GM23338 (cell line): ENCODE measurements at regions not wholly inside any gene's neighbourhood (a gene's known extent, or its start where the extent isn't known, plus 50 kb on each side); places are given as distances from the start of the nearest gene placed in this dataset.

Source experiments
- CREB1 ChIP-seq: fragments of 250-450 bp; sonication (Bioruptor Pico); IDR thresholded peaks from 2 replicates; pipeline ENCODE4 v1.5.0; 2020; ENCODE audit warnings: low read depth, mild to moderate bottlenecking, moderate library complexity
- CTCF ChIP-seq, 2 experiments: fragments of 200-600 bp in 1 of 2; sonication (generic) in 1 of 2; conservative IDR thresholded peaks; 2 replicates each; pipeline versions ENCODE4 v1.5.1 to v1.6.1; 2016 to 2017; ENCODE audit warnings: antibody characterized with exemption in 2 of 2, low read depth in 2 of 2, mild to moderate bottlenecking in 2 of 2, moderate library complexity in 1 of 2
- EZH2 ChIP-seq: fragments of 200-600 bp; sonication (generic); IDR thresholded peaks from one replicate; pipeline ENCODE4 v1.8.0; 2017; ENCODE audit warnings: antibody characterized with exemption, mild to moderate bottlenecking, low read depth; ENCODE audit not compliant: unreplicated experiment
- EZH2phosphoT487 ChIP-seq: fragments of 200-600 bp; sonication (generic); IDR thresholded peaks from one replicate; pipeline ENCODE4 v1.8.1; 2018; ENCODE audit warnings: antibody characterized with exemption; ENCODE audit not compliant: unreplicated experiment
- POLR2AphosphoS5 ChIP-seq: IDR thresholded peaks from 2 replicates; pipeline ENCODE4 v1.6.1; 2016; ENCODE audit warnings: antibody characterized with exemption, low read depth
- REST ChIP-seq: IDR thresholded peaks from one replicate; pipeline ENCODE4 v1.6.1; 2018; ENCODE audit warnings: antibody characterized with exemption; ENCODE audit not compliant: unreplicated experiment
- STAT1 ChIP-seq: IDR thresholded peaks from one replicate; pipeline ENCODE4 v1.6.1; 2016; ENCODE audit warnings: antibody characterized with exemption; ENCODE audit not compliant: unreplicated experiment
- ZNF462 ChIP-seq: fragments of 250-450 bp; sonication (Bioruptor Pico); IDR thresholded peaks from 2 replicates; pipeline ENCODE4 v1.5.0; 2020; ENCODE audit warnings: mild to moderate bottlenecking, moderate library complexity

DNA sequence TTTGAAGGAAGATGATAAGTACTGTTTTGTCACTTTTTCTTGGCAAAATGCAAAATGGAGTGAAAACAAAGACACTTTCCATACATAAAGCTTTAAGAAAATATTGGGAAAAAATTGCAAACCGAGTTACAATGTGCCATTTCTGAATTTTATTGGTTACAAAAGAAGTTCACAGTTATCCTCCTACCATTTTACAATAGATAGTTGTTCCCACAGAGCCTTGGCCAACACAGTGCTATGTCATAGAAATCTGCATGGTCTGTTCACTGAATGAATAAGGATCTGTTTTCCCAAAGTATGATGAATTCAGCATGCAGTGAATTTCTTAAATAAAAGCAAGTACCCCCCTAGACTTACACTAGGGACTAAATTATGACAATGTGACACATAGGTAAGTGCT, 268.2 kb upstream of the POU3F2 start:
- TF ChIP-seq EZH2, result no peak
- no peak for TF ChIP-seq EZH2phosphoT487
- no peak for TF ChIP-seq CTCF (conservative IDR thresholded peaks at IDR 0.05; ENCODE audit: low read depth in 2 of 2)
- no peak for TF ChIP-seq REST
- no peak for TF ChIP-seq POLR2AphosphoS5
- TF ChIP-seq CREB1, result no peak
- TF ChIP-seq ZNF462 (CRISPR knock-in tag), result no peak
- TF ChIP-seq STAT1, result no peak
